Epithelial cell of proximal tubule (primary cell): ENCODE measurements at regions not wholly inside any gene's neighbourhood (a gene's known extent, or its start where the extent isn't known, plus 50 kb on each side); places are given as distances from the start of the nearest gene placed in this dataset.

Experiments used
- DNase-seq: peaks from one replicate; pipeline ENCODE4 v3.0.0-alpha.2; 2011; ENCODE audit warnings: low read depth
- H3K4me3 ChIP-seq: 2 replicates; pipeline ENCODE4 v1.5.1; 2011; ENCODE audit warnings: low read depth, mild to moderate bottlenecking, low read length
- CTCF ChIP-seq: conservative IDR thresholded peaks from 2 replicates; pipeline ENCODE4 v1.5.1; 2012; ENCODE audit warnings: low read depth, mild to moderate bottlenecking, low read length

DNA sequence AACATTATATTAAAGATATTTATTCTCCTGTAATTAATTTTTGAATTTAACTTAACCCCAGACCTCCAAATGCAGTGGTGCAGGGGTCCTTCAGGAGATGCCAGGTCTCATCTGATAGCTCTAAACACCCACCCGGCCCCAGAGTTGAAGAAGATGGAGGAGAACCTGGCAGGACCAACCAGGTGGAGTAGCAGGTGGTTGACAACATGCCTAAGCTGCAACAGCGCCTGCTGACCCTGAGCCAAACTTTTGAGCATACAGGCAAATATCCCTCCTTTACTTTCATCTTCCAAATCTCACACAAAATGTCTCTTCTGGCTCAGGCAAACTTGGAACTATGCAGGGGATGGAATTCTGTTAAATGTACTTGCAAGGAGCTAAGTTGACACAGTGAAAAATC is 145.3 kb upstream of the TCF21 start:
- no peak for DNase-seq
- no peak overlapping the region for H3K4me3 ChIP-seq
- no peak for TF ChIP-seq CTCF

GRCh38 chr6:133746417-133746770 is 142.5 kb upstream of the TCF21 start:
- H3K4me3 ChIP-seq = no peak overlapping the region
- no peak for DNase-seq
- no peak for TF ChIP-seq CTCF

DNA sequence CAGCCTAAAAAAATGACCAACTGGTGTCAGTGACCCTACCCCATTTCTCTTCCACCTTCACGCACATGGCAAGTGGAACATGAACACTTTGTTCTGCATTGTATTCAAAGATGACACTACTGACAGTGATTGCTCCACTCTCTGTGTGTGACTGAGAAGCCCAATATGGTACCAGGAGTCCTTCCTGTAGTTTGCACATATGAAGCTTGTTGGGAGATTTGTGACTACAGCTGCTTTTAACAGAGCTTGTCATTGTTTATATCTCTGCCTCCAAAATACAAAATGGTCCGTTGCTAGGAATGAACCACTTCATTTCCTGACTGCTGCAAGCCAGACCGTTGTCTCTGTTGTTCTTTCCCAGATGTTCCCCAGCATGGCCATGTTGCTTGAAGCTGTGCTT is 140.3 kb upstream of the TCF21 start:
- no peak for DNase-seq
- no peak for TF ChIP-seq CTCF
- no peak overlapping the region for H3K4me3 ChIP-seq

DNA sequence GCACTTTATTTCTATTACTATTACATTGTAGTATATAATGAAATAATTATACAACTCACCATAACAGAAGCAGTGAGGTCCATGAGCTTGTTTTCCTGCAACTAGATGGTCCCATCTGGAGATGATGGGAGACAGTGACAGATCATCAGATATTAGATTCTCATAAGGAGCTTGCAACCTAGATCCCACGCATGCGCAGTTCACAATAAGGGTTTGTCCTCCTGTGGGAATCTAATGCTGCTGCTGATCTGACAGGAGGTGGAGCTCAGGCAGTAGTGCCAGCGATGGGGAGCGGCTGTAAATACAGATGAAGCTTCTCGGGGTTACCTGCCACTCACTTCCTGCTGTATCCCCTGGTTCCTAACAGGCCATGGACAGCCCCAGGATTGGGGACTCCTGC is 139.5 kb upstream of the TCF21 start:
- TF ChIP-seq CTCF = no peak
- no peak for DNase-seq
- no peak overlapping the region for H3K4me3 ChIP-seq

- H3K4me3 ChIP-seq = no peak overlapping the region
- TF ChIP-seq CTCF = no peak
- DNase-seq = no peak
Observed at GRCh38 chr6:133752129-133752528, 136.8 kb upstream of the TCF21 start.

- TF ChIP-seq CTCF = no peak
- no peak for DNase-seq
- H3K4me3 ChIP-seq = no peak overlapping the region
Observed at GRCh38 chr6:133753756-133754155, 135.2 kb upstream of the TCF21 start.

DNA sequence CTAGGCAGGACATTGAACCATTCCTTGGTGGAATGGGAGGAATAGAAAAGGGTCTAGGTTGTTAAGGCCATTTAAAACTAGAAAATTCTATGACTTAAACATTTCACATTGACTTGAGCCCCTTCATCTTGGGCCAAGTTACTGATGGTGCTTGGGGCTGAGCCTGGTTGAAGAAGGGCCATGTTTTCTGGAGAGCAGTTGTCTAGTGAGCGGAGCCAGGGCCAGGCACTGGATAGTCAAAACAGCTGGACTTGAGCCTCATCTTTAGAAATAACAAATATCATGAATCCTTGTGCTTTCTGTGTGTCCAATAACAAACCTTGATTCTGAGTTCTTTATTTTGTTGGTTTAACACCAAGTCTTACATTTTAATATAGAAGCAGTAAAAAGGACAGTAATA is 134.6 kb upstream of the TCF21 start:
- DNase-seq = no peak
- TF ChIP-seq CTCF = no peak

More for the DNA sequence above, 134.6 kb upstream of the TCF21 start:
- no peak overlapping the region for H3K4me3 ChIP-seq
